Upper lobe of right lung (tissue), 1 donor: ENCODE measurements at regions not wholly inside any gene's neighbourhood (a gene's known extent, or its start where the extent isn't known, plus 50 kb on each side); places are given as distances from the start of the nearest gene placed in this dataset.

Source experiments
- ATAC-seq: fragments of 200-7000 bp; cut with Tn5 transposase; one replicate; pipeline ENCODE4 v1.9.1; 2020; ENCODE audit warnings: mild to moderate bottlenecking, moderate library complexity
- DNase-seq: peaks from one replicate; pipeline ENCODE4 v3.0.0-alpha.2; 2020
- H3K27ac ChIP-seq: fragments of 200-600 bp; one replicate; pipeline ENCODE4 v1.8.0; 2022
- H3K27me3 ChIP-seq: fragments of 200-600 bp; one replicate; pipeline ENCODE4 v1.8.0; 2022; ENCODE audit warnings: mild to moderate bottlenecking
- H3K36me3 ChIP-seq: fragments of 200-600 bp; one replicate; pipeline ENCODE4 v1.8.0; 2022
- H3K4me1 ChIP-seq: fragments of 200-600 bp; one replicate; pipeline ENCODE4 v1.8.0; 2022
- H3K4me3 ChIP-seq: fragments of 200-600 bp; one replicate; pipeline ENCODE4 v1.8.0; 2022; ENCODE audit warnings: mild to moderate bottlenecking
- H3K9me3 ChIP-seq: fragments of 200-600 bp; one replicate; pipeline ENCODE4 v1.8.0; 2022
- CTCF ChIP-seq: fragments of 200-600 bp; IDR thresholded peaks from one replicate; pipeline ENCODE4 v1.8.0; 2022; ENCODE audit warnings: antibody characterized with exemption
- intact Hi-C: fragments of 100-400 bp; cut with DNase I; formaldehyde crosslinking; loops from one replicate; pipeline ENCODE4 v1.11.0; 2022
- donor health status: DM: no; HTN: yes; CAD: no; lungs with severe emphysema.

GRCh38 chr5:36363744-36364143 is 62.0 kb upstream of the RANBP3L start:
- no peak for DNase-seq
- intact Hi-C loops: no loop called here
- Histone ChIP-seq H3K4me1 (peaks cover 5% of the 10 kb centered on the region), H3K27ac (no peak overlapping the region), H3K27me3 (no peaks in the 10 kb centered on the region), H3K9me3 (no peaks in the 10 kb centered on the region), H3K4me3 (no peak overlapping the region), H3K36me3 (no peaks in the 10 kb centered on the region)
- ATAC-seq: peak; percentile 17
- TF ChIP-seq CTCF: no peak

GRCh38 chr5:36364473-36364872 is 62.8 kb upstream of the RANBP3L start:
- no peak for ATAC-seq
- Histone ChIP-seq H3K27ac (no peak overlapping the region), H3K9me3 (no peaks in the 10 kb centered on the region), H3K36me3 (no peaks in the 10 kb centered on the region), H3K4me3 (no peak overlapping the region), H3K27me3 (no peaks in the 10 kb centered on the region), H3K4me1 (peaks cover 5% of the 10 kb centered on the region)
- DNase-seq: no peak
- intact Hi-C loops: no loop called here
- no peak for TF ChIP-seq CTCF

- H3K4me1 ChIP-seq: peaks cover 5% of the 10 kb centered on the region
- ATAC-seq (no peak), DNase-seq (no peak)
- H3K4me3 ChIP-seq: no peak overlapping the region
- no peaks in the 10 kb centered on the region for H3K36me3 ChIP-seq
- intact Hi-C loops: no loop called here
- H3K27me3 ChIP-seq: no peaks in the 10 kb centered on the region
- no peak overlapping the region for H3K27ac ChIP-seq
- TF ChIP-seq CTCF: no peak
- no peaks in the 10 kb centered on the region for H3K9me3 ChIP-seq
Observed at GRCh38 chr5:36365896-36366295, 64.2 kb upstream of the RANBP3L start.

- intact Hi-C loops: no loop called here
- H3K27ac ChIP-seq: no peak overlapping the region
- H3K9me3 ChIP-seq: no peaks in the 10 kb centered on the region
- peaks cover 5% of the 10 kb centered on the region for H3K4me1 ChIP-seq
- DNase-seq (no peak), ATAC-seq (no peak)
- H3K4me3 ChIP-seq: no peak overlapping the region
- no peaks in the 10 kb centered on the region for H3K36me3 ChIP-seq
- no peaks in the 10 kb centered on the region for H3K27me3 ChIP-seq
- no peak for TF ChIP-seq CTCF
Observed at GRCh38 chr5:36366883-36367282, 65.2 kb upstream of the RANBP3L start.

GRCh38 chr5:36367524-36367923 is 65.8 kb upstream of the RANBP3L start:
- Histone ChIP-seq H3K27ac (no peak overlapping the region), H3K36me3 (no peaks in the 10 kb centered on the region), H3K9me3 (no peaks in the 10 kb centered on the region), H3K4me3 (no peak overlapping the region), H3K27me3 (no peaks in the 10 kb centered on the region), H3K4me1 (peaks cover 5% of the 10 kb centered on the region)
- TF ChIP-seq CTCF: no peak
- DNase-seq (no peak), ATAC-seq (no peak)
- intact Hi-C loops: no loop called here

- H3K9me3 ChIP-seq: no peaks in the 10 kb centered on the region
- TF ChIP-seq CTCF: no peak
- no peak overlapping the region for H3K27ac ChIP-seq
- H3K4me1 ChIP-seq: peaks cover 14% of the 10 kb centered on the region
- H3K36me3 ChIP-seq: no peaks in the 10 kb centered on the region
- DNase-seq: no peak
- intact Hi-C loops: no loop called here
- H3K4me3 ChIP-seq: no peak overlapping the region
- no peaks in the 10 kb centered on the region for H3K27me3 ChIP-seq
- no peak for ATAC-seq
Observed at GRCh38 chr5:36369219-36369690, 67.6 kb upstream of the RANBP3L start.
